Hepatocyte (in vitro differentiated cells): ENCODE measurements at regions not wholly inside any gene's neighbourhood (a gene's known extent, or its start where the extent isn't known, plus 50 kb on each side); places are given as distances from the start of the nearest gene placed in this dataset.

Experiments
- EZH2 ChIP-seq: fragments of 200-600 bp; sonication (generic); IDR thresholded peaks from 2 replicates; pipeline ENCODE4 v1.6.1; 2016; ENCODE audit warnings: antibody characterized with exemption, mild to moderate bottlenecking, borderline replicate concordance
- TF ChIP-seq, protein P1 (sequence below): fragments of 200-600 bp; sonication (generic); IDR thresholded peaks from 2 replicates; pipeline ENCODE4 v1.5.1; 2016; ENCODE audit warnings: antibody characterized with exemption, mild to moderate bottlenecking; ENCODE audit not compliant: poor library complexity

- TF ChIP-seq, protein P1, sequence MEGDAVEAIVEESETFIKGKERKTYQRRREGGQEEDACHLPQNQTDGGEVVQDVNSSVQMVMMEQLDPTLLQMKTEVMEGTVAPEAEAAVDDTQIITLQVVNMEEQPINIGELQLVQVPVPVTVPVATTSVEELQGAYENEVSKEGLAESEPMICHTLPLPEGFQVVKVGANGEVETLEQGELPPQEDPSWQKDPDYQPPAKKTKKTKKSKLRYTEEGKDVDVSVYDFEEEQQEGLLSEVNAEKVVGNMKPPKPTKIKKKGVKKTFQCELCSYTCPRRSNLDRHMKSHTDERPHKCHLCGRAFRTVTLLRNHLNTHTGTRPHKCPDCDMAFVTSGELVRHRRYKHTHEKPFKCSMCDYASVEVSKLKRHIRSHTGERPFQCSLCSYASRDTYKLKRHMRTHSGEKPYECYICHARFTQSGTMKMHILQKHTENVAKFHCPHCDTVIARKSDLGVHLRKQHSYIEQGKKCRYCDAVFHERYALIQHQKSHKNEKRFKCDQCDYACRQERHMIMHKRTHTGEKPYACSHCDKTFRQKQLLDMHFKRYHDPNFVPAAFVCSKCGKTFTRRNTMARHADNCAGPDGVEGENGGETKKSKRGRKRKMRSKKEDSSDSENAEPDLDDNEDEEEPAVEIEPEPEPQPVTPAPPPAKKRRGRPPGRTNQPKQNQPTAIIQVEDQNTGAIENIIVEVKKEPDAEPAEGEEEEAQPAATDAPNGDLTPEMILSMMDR = no peak
- TF ChIP-seq EZH2 = no peak
Measured at GRCh38 chr5:20254748-20255147, 266.7 kb upstream of the CDH18 start.
